ENCODE measurements at regions not wholly inside any gene's neighbourhood (a gene's known extent, or its start where the extent isn't known, plus 50 kb on each side); places are given as distances from the start of the nearest gene placed in this dataset.

- TF ChIP-seq POLR2AphosphoS5 (IDR thresholded peaks at IDR 0.05; ENCODE audit: low read depth, low read length) (no peak), CTCF (IDR thresholded peaks at IDR 0.05) (no peak)
These were observed 945.9 kb downstream of the CDH18 start for GRCh38 chr5:19042106-19042505.
